ENCODE measurements at regions not wholly inside any gene's neighbourhood (a gene's known extent, or its start where the extent isn't known, plus 50 kb on each side); places are given as distances from the start of the nearest gene placed in this dataset.

DNA sequence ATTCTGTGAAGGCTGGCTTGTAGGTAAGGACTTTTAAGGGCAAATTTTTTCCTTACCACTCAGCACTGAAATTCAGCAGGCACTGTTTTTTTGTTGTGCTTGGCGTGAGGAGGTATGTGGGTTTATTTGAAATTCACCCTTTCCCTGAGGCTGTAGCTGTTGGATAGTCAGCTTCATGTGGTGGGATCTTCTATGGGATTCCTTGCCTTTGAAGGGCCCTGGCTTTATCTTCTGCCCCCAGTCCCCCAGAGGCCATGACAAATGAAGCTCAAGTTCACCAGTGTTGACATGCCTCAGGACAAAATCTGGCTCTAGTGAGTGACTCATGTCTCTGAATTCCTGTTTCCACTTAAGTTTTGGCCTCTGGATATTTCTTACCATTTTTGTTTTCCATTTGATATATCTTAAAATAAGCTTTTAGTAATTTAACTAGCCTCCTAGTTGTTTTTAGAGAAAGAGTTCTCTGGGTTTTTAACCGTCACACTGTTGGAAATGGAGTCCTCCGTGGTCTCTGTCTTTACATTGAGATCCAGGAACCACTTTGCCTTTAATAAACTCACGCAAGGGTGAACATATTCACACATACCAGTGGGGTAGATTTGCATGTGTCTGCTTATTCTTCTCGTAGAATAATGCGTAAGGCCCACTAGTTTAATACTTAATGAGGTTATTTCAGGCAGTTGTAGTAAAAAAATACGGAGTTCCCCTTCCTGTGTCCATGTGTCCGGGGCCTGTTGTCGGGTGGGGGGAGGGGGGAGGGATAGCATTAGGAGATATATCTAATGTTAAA is 211.1 kb upstream of the FAM98A start:
- BruUV-seq (replicated peaks): no TSS peak
- intact Hi-C loops (cut with micrococcal nuclease): no loop called here
- no peak overlapping the region for H3K9ac ChIP-seq (ENCODE audit: low read length)
- no peaks in the 10 kb centered on the region for H3K36me3 ChIP-seq (ENCODE audit: low read depth, low read length)
- TF ChIP-seq, protein P1, sequence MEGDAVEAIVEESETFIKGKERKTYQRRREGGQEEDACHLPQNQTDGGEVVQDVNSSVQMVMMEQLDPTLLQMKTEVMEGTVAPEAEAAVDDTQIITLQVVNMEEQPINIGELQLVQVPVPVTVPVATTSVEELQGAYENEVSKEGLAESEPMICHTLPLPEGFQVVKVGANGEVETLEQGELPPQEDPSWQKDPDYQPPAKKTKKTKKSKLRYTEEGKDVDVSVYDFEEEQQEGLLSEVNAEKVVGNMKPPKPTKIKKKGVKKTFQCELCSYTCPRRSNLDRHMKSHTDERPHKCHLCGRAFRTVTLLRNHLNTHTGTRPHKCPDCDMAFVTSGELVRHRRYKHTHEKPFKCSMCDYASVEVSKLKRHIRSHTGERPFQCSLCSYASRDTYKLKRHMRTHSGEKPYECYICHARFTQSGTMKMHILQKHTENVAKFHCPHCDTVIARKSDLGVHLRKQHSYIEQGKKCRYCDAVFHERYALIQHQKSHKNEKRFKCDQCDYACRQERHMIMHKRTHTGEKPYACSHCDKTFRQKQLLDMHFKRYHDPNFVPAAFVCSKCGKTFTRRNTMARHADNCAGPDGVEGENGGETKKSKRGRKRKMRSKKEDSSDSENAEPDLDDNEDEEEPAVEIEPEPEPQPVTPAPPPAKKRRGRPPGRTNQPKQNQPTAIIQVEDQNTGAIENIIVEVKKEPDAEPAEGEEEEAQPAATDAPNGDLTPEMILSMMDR (conservative IDR thresholded peaks at IDR 0.05; ENCODE audit: low read depth, low read length): no peak
- no peak for TF ChIP-seq EZH2 (IDR thresholded peaks at IDR 0.05; ENCODE audit: low read length, unreplicated experiment)
- no peak overlapping the region for H3K27ac ChIP-seq (ENCODE audit: low read length)
- no peaks in the 10 kb centered on the region for H3K4me1 ChIP-seq (ENCODE audit: insufficient read depth, low read length)
- ChIA-PET POLR2A (ENCODE audit: unreplicated experiment) (no interaction called here), CTCF (no interaction called here)
- DNase-seq: peak; percentile 25
- H3K9me3 ChIP-seq (ENCODE audit: low read length): no peaks in the 10 kb centered on the region
- peaks cover 4% of the 10 kb centered on the region for H3K27me3 ChIP-seq (ENCODE audit: low read length)
- H2AFZ ChIP-seq (ENCODE audit: low read length): no peak overlapping the region
- no peaks in the 10 kb centered on the region for H3K79me2 ChIP-seq (ENCODE audit: low read length)
- no peaks in the 10 kb centered on the region for H3F3A ChIP-seq (ENCODE audit: low read length, unreplicated experiment)
- no peaks in the 10 kb centered on the region for H4K20me1 ChIP-seq (ENCODE audit: low read length)
- H3K9me2 ChIP-seq (replicated peaks; ENCODE audit: low read length): no peaks in the 10 kb centered on the region
- no peak for ATAC-seq
- H3K4me2 ChIP-seq (ENCODE audit: low read length): no peak overlapping the region
- H3K4me3 ChIP-seq (ENCODE audit: low read length): no peak overlapping the region

DNA sequence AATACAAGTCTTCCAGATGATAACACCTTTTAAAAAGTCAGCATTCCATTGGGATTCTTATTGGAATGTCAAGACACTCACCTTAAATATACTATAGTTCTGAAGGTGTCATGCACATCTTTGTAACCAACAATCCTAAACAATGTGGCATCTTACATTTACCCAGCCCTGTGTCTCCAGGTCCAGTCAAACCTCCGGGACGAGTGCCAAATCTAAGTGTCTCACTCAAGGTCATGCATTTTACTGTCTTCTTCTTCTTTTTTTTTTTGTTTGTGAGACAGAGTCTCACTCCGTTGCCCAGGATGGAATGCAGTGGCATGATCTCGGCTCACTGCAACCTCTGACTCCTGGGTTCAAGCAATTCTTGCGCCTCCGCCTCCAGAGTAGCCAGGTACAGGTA is 206.9 kb upstream of the FAM98A start:
- no peak overlapping the region for H3K4me2 ChIP-seq (ENCODE audit: low read length)
- ChIA-PET POLR2A (ENCODE audit: unreplicated experiment) (no interaction called here), CTCF (no interaction called here)
- no peaks in the 10 kb centered on the region for H3K79me2 ChIP-seq (ENCODE audit: low read length)
- H3K9ac ChIP-seq (ENCODE audit: low read length): no peak overlapping the region
- H2AFZ ChIP-seq (ENCODE audit: low read length): no peak overlapping the region
- intact Hi-C loops (cut with micrococcal nuclease): no loop called here
- no peaks in the 10 kb centered on the region for H3F3A ChIP-seq (ENCODE audit: low read length, unreplicated experiment)
- no peaks in the 10 kb centered on the region for H3K9me2 ChIP-seq (replicated peaks; ENCODE audit: low read length)
- no peak for TF ChIP-seq EZH2 (IDR thresholded peaks at IDR 0.05; ENCODE audit: low read length, unreplicated experiment)
- TF ChIP-seq EZH2phosphoT487 (IDR thresholded peaks at IDR 0.05; ENCODE audit: borderline replicate concordance, low read length): no peak
- TF ChIP-seq, protein P1 (conservative IDR thresholded peaks at IDR 0.05; ENCODE audit: low read depth, low read length): no peak
- H3K4me3 ChIP-seq (ENCODE audit: low read length): no peak overlapping the region
- BruUV-seq (replicated peaks): no TSS peak
- H3K27me3 ChIP-seq (ENCODE audit: low read length): peaks cover 34% of the 10 kb centered on the region
- H3K9me3 ChIP-seq (ENCODE audit: low read length): no peaks in the 10 kb centered on the region
- no peak overlapping the region for H3K27ac ChIP-seq (ENCODE audit: low read length)
- peak; percentile 15 for DNase-seq
- H4K20me1 ChIP-seq (ENCODE audit: low read length): no peaks in the 10 kb centered on the region
- H3K4me1 ChIP-seq (ENCODE audit: insufficient read depth, low read length): no peaks in the 10 kb centered on the region
- H3K36me3 ChIP-seq (ENCODE audit: low read depth, low read length): no peaks in the 10 kb centered on the region
- ATAC-seq: no peak

DNA sequence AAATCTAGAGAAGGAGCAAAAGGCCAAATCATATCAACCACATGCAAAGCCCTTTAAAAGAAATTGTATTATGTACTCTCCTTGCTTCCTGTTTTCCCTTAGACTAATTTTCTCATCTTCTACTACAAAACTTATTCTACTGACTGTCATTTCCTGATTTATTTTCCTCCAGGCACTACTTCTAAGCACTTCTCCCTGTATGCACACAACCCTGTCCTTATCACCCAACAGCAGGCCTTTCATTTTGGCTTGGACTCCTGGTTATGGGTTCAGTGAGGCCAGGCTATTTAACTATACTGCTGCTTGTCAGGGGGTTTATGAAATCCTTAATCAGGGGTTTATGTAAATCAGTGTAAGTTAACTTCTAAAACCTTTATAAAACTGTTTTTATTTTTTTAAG is 205.1 kb upstream of the FAM98A start:
- TF ChIP-seq, protein P1 (conservative IDR thresholded peaks at IDR 0.05; ENCODE audit: low read depth, low read length): no peak
- no peak for TF ChIP-seq EZH2 (IDR thresholded peaks at IDR 0.05; ENCODE audit: low read length, unreplicated experiment)
- no peak for TF ChIP-seq EZH2phosphoT487 (IDR thresholded peaks at IDR 0.05; ENCODE audit: borderline replicate concordance, low read length)
- H3K4me2 ChIP-seq (ENCODE audit: low read length): no peak overlapping the region
- no peak overlapping the region for H2AFZ ChIP-seq (ENCODE audit: low read length)
- no peak for ATAC-seq
- BruUV-seq (replicated peaks): no TSS peak
- no peaks in the 10 kb centered on the region for H3K4me1 ChIP-seq (ENCODE audit: insufficient read depth, low read length)
- CTCF ChIA-PET: no interaction called here
- no peaks in the 10 kb centered on the region for H3K79me2 ChIP-seq (ENCODE audit: low read length)
- intact Hi-C loops (cut with micrococcal nuclease): no loop called here
- H3K27me3 ChIP-seq (ENCODE audit: low read length): peaks cover 44% of the 10 kb centered on the region
- no peaks in the 10 kb centered on the region for H4K20me1 ChIP-seq (ENCODE audit: low read length)
- H3K9me3 ChIP-seq (ENCODE audit: low read length): no peaks in the 10 kb centered on the region
- H3K27ac ChIP-seq (ENCODE audit: low read length): no peak overlapping the region
- no peak for DNase-seq
- POLR2A ChIA-PET (ENCODE audit: unreplicated experiment): no interaction called here
- H3K4me3 ChIP-seq (ENCODE audit: low read length): no peak overlapping the region
- H3K9ac ChIP-seq (ENCODE audit: low read length): no peak overlapping the region
- no peaks in the 10 kb centered on the region for H3F3A ChIP-seq (ENCODE audit: low read length, unreplicated experiment)
- H3K36me3 ChIP-seq (ENCODE audit: low read depth, low read length): no peaks in the 10 kb centered on the region
- no peaks in the 10 kb centered on the region for H3K9me2 ChIP-seq (replicated peaks; ENCODE audit: low read length)
